ENCODE measurements at regions not wholly inside any gene's neighbourhood (a gene's known extent, or its start where the extent isn't known, plus 50 kb on each side); places are given as distances from the start of the nearest gene placed in this dataset.

GRCh38 chr7:68393051-68393450 lies 1205.2 kb upstream of the AUTS2 start:
- no peak for TF ChIP-seq CTCF (conservative IDR thresholded peaks at IDR 0.05; ENCODE audit: low read length)
- TF ChIP-seq EZH2phosphoT487 (IDR thresholded peaks at IDR 0.05; ENCODE audit: borderline replicate concordance), result no peak
